NCI-H2196 treated with DMSO at 0.1 percent for 48 hours (cell line): ENCODE measurements at regions not wholly inside any gene's neighbourhood (a gene's known extent, or its start where the extent isn't known, plus 50 kb on each side); places are given as distances from the start of the nearest gene placed in this dataset.

ENCODE experiments used
- DNase-seq: peaks from one replicate; lab custom pipeline; 2025; ENCODE audit not compliant: unreplicated experiment; lab: John Stamatoyannopoulos, UW

DNA sequence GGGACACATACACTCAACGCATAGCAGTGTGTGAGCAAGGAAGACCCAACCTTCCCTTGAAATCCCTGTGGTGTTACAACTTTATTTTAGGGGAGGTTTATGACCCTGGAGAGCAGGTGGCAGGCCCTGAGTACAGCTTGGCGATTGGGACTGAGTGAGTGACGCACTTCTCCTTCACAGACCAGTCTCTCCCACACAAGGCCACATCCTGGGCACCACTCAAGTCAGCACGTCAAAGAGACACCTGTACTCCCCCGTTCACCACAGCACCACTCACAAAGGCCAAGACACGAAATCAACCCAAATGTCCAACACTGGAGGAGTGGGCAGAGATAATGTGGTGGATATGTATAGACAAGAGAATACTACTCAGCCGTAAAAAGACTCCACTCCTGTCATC, 57.0 kb upstream of the FRMD1 start:
- no peak for DNase-seq

DNA sequence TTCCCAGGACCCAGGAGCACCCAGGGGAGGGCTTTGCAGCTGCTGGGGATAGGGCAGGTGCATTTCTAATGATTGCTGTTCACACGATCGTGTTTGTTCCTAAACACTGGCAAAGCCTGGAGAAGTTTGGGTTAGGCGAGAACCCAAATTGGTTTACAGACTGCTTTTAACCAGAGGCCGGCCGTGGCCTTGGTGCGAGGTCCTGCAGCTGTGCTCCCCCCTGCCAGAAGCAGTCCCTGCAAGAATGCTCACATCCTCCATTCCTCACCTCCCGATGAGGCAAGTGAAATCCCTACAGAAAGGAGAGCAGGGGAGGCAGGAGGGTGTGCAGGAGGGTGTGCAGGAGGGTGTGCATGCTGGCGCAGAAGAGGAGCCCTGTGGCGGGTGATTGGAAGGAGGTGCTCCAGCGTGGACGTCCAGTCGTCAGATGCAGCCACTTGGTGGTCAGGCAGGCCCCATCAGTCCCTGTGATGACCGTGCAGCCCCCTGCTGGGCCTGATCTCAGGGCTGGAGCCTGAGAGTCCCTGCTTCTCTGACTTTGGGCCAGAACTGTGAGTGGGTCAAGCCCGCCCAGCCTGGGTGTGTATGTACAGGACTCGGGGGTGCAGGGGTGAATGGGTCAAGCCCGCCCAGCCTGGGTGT, 55.7 kb upstream of the FRMD1 start:
- DNase-seq: no peak

DNA sequence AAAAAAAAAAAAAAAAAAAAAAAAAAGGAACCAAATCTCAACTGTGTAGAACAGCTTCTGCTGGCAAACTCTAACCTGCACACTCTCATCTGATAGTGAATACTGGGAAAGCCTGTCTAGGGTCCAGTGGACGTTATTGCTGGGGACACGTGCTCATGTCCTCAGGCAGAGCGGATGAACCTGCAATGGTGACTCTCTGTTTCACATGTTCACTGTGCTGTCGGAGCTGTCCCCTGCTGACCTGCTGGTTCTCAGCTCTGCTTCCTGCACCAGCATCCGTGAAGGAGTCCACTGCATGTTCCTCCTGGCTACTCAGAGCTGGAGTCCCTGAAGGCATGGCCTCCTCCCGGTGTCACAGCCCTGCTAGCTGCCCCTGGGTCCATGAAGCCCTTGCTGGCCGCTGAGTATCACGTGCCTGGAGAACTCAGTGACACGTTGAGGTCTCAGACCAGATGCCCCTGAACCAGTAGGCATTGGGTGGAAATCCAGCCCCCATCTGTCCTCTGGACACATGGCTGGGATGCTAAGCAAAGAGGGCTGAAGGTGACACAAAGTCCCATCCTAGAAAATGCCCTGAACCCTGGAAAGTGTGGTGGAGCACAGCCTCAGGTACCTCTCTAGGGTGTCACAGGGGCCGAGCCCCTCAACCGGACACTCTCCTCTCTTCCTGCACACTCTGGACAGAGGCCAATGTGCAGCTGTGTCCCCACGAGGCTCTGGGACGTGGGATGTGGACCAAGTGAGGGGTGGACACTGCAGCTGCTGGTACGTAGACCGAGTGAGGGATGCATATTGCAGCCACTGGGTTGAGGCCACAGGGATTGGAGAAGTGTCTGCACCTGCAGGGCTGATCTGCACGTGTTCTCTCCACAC, 54.9 kb upstream of the FRMD1 start:
- DNase-seq: no peak

DNA sequence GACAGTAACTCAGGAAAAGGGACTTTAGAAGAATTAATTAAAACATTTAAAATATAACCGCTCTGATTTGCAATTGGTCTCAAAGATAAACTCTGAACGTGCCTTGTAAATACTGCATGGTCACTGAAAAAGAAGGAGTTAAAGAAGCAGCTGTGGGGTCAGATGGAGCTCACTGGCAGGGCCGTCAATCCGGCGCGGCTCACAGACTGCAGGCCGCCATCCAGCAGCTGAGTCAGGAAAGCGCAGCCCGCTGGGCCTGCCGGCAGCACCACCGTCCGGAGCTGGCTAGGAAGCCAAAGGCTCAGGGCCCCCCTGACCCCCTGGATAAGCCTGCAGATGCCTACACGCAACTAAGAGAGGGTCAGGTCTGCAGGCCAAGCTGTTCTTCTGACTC, 54.2 kb upstream of the FRMD1 start:
- no peak for DNase-seq

DNA sequence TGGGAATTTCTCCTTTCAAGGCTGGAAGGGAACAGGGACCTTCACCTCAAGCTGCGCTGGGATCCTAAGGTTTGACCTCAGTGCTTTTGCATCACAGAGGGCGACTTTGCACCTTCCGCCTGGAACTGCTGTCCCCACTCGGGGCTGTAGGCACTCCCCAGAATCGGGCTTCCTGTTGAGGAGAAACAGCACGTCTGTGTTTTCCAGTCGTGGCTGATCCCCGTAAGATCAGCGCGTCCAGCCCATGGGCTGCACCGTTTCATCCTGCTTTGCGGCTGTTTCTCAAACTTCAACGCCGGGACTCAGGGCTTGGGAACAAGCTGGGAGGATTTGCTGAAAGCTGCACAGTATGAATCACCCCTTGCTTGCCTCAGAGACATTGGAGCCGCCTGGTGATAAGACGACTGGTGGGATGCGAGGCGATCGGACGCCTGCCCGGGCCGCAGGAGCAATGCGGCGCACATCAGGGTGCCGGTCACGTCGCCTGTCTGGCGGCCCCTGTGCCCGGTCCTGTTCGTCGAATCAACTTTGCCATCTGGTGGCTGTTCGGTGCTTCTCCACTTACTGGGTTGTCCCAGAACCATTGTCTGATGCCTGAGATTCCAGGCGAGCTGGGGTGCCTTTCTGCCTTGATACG, 53.6 kb upstream of the FRMD1 start:
- no peak for DNase-seq

DNA sequence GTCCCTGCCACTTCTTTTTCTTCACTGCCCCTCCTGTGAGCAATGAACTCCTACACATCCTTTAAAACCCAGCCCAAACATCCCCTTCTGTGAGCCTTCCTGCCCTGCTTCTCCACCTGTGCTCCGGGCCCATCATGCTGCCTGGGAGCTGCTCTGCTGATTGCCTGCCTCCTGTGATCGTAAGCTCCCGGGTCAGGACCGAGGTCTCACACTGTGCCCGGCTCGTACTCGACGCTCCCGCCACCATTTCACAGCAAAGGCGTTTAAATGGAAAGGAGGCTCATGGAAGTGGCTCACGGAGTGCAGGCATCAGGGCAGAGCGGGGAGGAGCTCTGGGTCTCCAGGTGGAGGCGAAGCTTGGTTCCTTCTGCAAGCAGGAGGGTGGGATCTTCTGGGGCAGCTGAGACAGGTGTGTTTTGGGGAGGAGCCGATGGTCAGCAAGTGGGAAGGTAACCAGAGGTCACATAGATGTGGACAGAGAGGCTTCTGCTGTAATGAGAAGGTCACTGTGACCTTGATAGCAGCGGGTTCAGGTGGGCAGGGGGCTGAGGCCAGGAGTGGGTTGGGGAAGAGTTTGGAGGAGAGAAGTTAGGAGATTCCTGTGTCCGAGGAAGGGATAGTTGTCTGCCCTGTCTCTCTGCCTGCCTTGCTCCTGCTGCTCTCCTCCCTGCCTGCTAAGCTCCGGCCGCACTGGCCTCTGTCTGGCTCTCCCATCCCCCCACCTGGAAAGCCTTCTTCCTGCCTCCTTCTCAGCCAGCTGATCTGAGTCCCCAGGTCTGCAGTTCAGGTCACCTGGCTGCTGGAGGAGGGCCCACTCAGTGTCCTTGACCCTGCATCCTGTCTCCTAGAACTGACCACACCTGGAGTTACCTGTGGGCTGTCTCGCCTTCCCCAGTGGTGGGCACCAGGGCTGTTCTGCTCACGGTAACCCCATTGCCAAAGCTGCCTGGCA, 52.7 kb upstream of the FRMD1 start:
- DNase-seq: no peak

DNA sequence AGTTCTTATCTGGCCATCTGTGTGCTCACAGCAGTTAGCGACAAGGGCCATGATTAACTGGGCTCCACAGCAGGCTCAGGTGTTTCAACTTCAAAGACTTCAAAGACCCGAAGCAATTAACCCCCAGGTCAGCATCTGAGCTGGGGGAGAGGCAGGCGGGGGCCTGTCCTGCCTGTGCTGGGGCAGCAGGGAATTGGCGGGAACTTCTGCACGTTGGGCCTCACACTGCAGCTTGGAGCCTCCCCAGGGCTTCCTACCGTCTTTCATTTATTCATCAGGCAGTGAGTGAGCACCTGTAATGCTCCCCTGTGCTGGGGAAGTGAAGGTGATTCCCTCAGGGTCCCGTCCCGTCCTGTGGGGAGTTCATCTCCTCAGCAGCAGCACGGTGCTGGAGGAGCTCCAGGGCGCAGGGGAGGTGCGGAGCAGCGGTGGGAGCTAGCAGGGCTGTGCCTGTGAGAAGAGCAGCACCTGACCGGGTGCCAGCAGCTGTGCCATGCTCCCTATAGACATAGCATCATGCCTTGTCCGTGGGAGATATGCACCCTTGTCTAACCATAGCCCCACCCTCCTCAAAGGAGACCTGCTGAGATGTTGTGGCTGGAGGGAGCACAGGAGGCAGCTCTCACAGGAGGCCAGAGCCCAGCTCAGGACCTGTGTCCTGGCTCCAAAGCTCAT, 51.8 kb upstream of the FRMD1 start:
- DNase-seq: no peak

DNA sequence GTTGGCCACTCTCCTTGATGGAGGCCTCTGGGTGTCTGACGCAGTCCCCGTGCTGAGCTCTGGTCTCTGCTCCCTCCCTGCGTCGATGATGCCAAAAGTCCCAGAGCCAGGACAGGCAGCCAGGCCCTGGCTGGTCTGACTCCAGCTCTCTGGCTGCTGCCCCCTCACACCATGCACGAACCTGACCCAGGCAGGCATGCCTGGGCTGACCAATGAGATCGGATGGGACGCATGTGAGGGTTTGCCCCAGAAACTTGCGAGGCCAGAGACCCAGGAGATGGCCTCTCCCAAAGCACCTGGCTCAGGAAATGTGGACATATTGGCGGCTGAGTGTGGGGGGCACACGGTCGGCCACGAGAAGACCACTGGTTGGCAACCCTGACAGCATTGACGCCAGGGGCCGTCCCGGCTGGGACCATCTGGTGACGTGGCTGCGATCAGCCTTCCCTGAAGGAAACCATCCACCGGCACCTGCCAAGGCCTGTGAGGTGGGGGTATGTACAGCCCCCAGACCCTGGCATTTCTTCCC, 51.2 kb upstream of the FRMD1 start:
- no peak for DNase-seq

DNA sequence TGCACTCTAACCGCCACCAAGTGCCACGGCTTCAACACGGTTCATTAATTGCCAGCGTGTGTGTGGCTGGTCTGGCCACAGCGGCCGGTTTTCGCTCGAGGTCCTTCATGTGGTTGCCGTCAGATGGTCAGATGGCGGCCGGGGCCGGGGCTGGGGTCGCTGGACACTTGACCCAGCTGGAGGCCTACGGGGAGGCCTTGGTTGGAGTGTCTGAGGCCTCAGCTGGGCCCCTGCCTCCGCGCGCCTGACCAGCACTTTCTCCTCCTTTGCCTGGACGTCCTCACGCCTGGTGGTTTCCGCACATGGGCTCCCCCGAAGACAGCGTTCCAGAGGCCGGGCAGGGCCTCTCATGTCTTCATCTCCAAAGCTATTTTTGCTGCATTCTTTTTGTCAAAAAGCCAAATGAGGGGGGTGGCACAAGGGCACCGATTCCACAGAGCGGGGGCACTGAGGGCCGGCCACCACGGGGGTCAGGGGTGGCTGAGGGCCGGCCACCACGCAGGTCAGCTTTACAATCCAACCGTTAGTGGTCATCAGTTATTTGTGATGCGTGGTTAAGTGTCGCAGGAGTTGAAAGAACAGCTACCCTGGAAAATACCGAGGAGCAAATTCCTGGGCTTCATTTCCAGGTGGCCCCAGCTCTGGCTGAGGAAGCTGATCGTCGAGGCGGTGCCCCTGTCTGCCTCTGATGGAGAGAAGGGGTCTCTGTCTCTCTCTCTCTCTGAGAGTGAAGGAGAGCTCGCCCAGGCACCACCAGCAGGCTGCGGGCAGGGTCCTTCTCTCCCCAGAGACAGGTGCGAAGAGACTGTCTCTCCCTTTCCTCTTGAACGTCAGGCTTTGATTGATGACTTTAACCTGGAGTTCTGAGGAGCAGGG, 50.5 kb upstream of the FRMD1 start:
- no peak for DNase-seq

DNA sequence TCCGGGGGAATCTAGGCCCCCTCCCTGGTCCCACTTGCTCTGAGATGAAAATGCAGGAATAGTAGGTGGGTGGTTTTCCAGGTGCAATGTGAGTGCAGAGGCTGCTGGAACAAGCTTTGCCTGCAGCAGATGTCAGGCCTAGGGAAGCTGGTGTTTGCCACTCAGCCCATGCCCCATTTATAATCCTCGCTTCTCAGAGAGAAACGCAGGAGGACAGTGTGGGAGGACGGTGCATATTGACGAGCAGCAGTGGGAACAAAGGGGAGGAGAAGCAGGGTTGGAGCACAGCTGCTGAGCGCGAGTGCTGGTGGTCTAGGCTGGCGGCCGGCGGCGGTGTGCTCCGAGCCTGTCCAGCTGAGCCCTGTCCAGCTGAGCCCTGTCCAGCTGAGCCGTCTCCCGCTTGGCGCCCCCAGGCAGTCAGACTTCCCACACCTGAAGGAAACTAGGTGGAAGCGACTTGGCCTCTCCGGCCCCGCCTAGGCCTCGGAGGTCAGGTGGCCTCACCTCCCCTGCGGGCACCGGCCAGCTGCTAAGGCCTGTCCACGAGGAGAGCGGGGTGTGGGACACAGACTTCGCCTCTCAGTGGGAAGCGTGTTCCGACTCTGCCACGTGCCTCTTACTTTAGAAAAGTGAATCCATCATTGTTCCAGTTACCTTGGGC, 49.7 kb upstream of the FRMD1 start:
- no peak for DNase-seq
